GM12873 (cell line): ENCODE measurements at regions not wholly inside any gene's neighbourhood (a gene's known extent, or its start where the extent isn't known, plus 50 kb on each side); places are given as distances from the start of the nearest gene placed in this dataset.

Source experiments
- CTCF ChIP-seq: IDR thresholded peaks from 2 replicates; pipeline ENCODE4 v1.5.1; 2012; ENCODE audit warnings: low read depth, mild to moderate bottlenecking, moderate library complexity, low read length, control low read depth; ENCODE audit not compliant: insufficient read depth; ENCODE audit errors: missing control alignments

GRCh38 chr6:92159046-92159445 lies 1260.3 kb downstream of the EPHA7 start:
- no peak for TF ChIP-seq CTCF

GRCh38 chr6:92150553-92150952 lies 1268.8 kb downstream of the EPHA7 start:
- no peak for TF ChIP-seq CTCF

GRCh38 chr6:92147246-92147645 lies 1272.1 kb downstream of the EPHA7 start:
- TF ChIP-seq CTCF = no peak

- no peak for TF ChIP-seq CTCF
These were observed 1279.8 kb downstream of the EPHA7 start for GRCh38 chr6:92139601-92140000.

GRCh38 chr6:92132957-92133356 lies 1286.4 kb downstream of the EPHA7 start:
- no peak for TF ChIP-seq CTCF

GRCh38 chr6:92132457-92132856 lies 1286.9 kb downstream of the EPHA7 start:
- no peak for TF ChIP-seq CTCF

- TF ChIP-seq CTCF = no peak
These were observed 1288.4 kb downstream of the EPHA7 start for GRCh38 chr6:92130944-92131343.

- no peak for TF ChIP-seq CTCF
These were observed 1292.4 kb downstream of the EPHA7 start for GRCh38 chr6:92126983-92127382.
